ENCODE measurements at regions not wholly inside any gene's neighbourhood (a gene's known extent, or its start where the extent isn't known, plus 50 kb on each side); places are given as distances from the start of the nearest gene placed in this dataset.

DNA sequence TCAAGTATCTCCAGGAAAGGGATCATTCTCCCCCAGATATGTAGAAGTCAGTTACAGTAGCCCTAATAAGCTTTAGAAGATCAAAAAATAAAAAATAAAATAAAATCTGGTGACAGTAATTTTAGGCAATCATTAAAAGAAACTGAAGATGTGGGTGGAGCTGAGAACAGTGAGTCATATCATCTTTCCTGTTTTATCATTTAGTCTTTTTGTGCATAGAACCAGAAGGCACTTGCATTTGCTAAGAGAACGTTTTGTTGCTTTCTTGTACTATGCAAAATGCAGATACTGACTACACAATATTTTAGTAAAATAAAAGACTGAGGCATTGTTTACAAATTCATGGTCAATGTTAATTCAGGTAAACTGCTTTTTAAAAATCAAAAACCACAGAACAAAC is 497.4 kb upstream of the EPHA7 start:
- DNase-seq: no peak
- no peaks in the 10 kb centered on the region for H3K36me3 Mint-ChIP-seq
- peaks cover 19% of the 10 kb centered on the region for H3K9me3 Mint-ChIP-seq
- intact Hi-C loops (cut with micrococcal nuclease): no loop called here
- no peaks in the 10 kb centered on the region for H3K4me1 Mint-ChIP-seq (ENCODE audit: low read depth)
- ChIA-PET CTCF (no interaction called here), POLR2A (no interaction called here)
- H3K27me3 Mint-ChIP-seq: no peaks in the 10 kb centered on the region
- H3K4me3 Mint-ChIP-seq: no peak overlapping the region
- no peak overlapping the region for H3K27ac Mint-ChIP-seq

GRCh38 chr6:93915961-93916360 is 496.6 kb upstream of the EPHA7 start:
- ChIA-PET CTCF (no interaction called here), POLR2A (no interaction called here)
- no peak for DNase-seq
- Mint-ChIP-seq H3K27ac (no peak overlapping the region), H3K9me3 (peaks cover 19% of the 10 kb centered on the region), H3K4me1 (ENCODE audit: low read depth) (no peaks in the 10 kb centered on the region), H3K36me3 (no peaks in the 10 kb centered on the region), H3K4me3 (no peak overlapping the region), H3K27me3 (no peaks in the 10 kb centered on the region)
- intact Hi-C loops (cut with micrococcal nuclease): no loop called here

DNA sequence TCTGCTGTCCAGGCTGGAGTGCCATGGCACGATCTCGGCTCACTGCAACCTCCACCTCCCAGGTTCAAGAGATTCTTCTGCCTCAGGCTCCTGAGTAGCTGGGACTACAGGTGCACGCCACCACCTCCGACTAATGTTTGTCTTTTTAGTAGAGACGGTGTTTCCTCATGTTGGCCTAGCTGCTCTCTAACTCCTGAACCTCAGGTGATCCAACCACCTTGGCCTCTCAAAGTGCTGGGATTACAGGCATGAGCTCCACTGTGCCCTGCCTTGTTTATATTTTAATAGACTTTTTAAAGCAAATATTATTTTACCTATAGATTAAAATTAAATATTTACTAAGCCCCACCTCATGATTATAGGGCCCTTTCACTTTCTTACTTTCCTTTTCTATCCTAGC is 483.2 kb upstream of the EPHA7 start:
- Mint-ChIP-seq H3K4me3 (no peak overlapping the region), H3K36me3 (no peaks in the 10 kb centered on the region), H3K27ac (no peak overlapping the region), H3K9me3 (peaks cover 11% of the 10 kb centered on the region), H3K4me1 (ENCODE audit: low read depth) (no peaks in the 10 kb centered on the region), H3K27me3 (no peaks in the 10 kb centered on the region)
- CTCF ChIA-PET: interaction anchor here (1.0 kb wide), 1 partner anchor 11 kb away, joined by 3 read pairs; no protein-coding TSS in a partner anchor
- POLR2A ChIA-PET: no interaction called here
- DNase-seq: no peak
- intact Hi-C loops (cut with micrococcal nuclease): no loop called here

- H3K27ac Mint-ChIP-seq: no peak overlapping the region
Observed at GRCh38 chr6:93900142-93900541, 480.8 kb upstream of the EPHA7 start.

DNA sequence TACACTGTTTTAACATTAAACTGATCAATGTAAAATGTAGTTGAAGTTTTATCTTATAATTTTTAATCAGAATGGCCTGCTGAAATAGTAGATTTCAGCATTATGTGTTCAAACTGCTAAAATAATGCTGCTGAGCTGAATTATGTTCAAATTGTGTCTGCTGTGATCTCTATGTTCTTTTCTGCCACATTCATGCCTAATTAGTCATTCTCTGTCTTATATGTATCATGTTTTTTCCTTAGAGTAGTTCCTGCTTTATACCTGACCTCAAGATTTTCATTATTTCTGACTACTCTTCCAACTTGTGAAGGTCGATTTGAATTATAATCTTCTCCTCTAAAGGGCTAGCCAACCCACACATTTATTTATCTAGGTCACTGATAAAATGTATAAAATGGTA is 476.7 kb upstream of the EPHA7 start:
- H3K9me3 Mint-ChIP-seq: peaks cover 7% of the 10 kb centered on the region
- no peak overlapping the region for H3K27ac Mint-ChIP-seq
- H3K4me3 Mint-ChIP-seq: no peak overlapping the region
- H3K27me3 Mint-ChIP-seq: no peaks in the 10 kb centered on the region
- intact Hi-C loops (cut with micrococcal nuclease): no loop called here
- no peaks in the 10 kb centered on the region for H3K4me1 Mint-ChIP-seq (ENCODE audit: low read depth)
- no peak for DNase-seq
- H3K36me3 Mint-ChIP-seq: no peaks in the 10 kb centered on the region
- CTCF ChIA-PET: no interaction called here
- POLR2A ChIA-PET: no interaction called here

More at GRCh38 chr6:93900142-93900541, 480.8 kb upstream of the EPHA7 start:
- Mint-ChIP-seq H3K27me3 (no peaks in the 10 kb centered on the region), H3K4me1 (ENCODE audit: low read depth) (no peaks in the 10 kb centered on the region), H3K4me3 (no peak overlapping the region), H3K36me3 (no peaks in the 10 kb centered on the region), H3K9me3 (peaks cover 5% of the 10 kb centered on the region)
- ChIA-PET POLR2A (no interaction called here), CTCF (no interaction called here)
- DNase-seq: no peak
- intact Hi-C loops (cut with micrococcal nuclease): no loop called here

DNA sequence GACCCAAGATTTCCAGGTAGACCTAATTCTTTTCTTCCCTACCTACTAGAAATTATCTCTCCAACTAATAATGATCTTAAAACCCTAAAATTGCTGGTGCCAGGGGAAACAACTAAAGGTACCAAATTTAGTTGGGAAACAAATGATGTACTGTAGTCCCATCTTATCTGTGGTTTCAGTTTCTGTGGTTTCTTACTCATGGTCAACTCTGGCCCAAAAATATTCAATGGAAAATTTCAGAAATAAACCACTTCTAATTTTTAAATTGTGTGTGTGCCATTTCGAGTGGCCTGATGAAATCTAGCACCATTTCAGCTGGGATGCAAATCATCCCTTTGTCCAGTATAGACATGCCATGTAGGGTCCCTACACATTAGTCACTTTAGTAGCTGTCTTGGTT is 475.2 kb upstream of the EPHA7 start:
- H3K4me3 Mint-ChIP-seq: no peak overlapping the region
- ChIA-PET CTCF (no interaction called here), POLR2A (no interaction called here)
- H3K27me3 Mint-ChIP-seq: no peaks in the 10 kb centered on the region
- DNase-seq: no peak
- no peaks in the 10 kb centered on the region for H3K36me3 Mint-ChIP-seq
- no peaks in the 10 kb centered on the region for H3K4me1 Mint-ChIP-seq (ENCODE audit: low read depth)
- H3K27ac Mint-ChIP-seq: no peak overlapping the region
- intact Hi-C loops (cut with micrococcal nuclease): no loop called here
- H3K9me3 Mint-ChIP-seq: peaks cover 7% of the 10 kb centered on the region

DNA sequence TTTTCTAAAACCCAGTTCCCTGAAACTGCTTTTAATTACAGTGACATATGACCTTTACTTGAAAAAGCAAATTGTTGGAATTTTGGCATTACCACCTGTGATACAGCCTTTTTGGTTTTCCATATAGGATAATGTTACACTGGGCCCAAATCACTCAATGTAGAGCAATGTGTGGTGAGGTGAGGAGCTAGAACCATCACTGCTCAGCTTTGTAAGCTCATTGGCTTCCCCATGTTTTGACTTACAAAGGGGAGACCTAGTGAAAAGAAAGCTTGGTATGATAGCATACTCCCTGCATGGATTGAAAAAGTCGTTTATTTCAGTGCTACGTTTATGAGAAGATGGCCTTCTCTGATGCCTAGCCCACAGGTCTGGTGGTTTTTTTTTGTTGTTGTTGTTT is 470.4 kb upstream of the EPHA7 start:
- no peaks in the 10 kb centered on the region for H3K27me3 Mint-ChIP-seq
- no peak overlapping the region for H3K4me3 Mint-ChIP-seq
- ChIA-PET POLR2A (no interaction called here), CTCF (no interaction called here)
- DNase-seq: no peak
- intact Hi-C loops (cut with micrococcal nuclease): no loop called here
- H3K36me3 Mint-ChIP-seq: no peaks in the 10 kb centered on the region
- no peak overlapping the region for H3K27ac Mint-ChIP-seq
- H3K4me1 Mint-ChIP-seq (ENCODE audit: low read depth): no peaks in the 10 kb centered on the region
- H3K9me3 Mint-ChIP-seq: peaks cover 6% of the 10 kb centered on the region

DNA sequence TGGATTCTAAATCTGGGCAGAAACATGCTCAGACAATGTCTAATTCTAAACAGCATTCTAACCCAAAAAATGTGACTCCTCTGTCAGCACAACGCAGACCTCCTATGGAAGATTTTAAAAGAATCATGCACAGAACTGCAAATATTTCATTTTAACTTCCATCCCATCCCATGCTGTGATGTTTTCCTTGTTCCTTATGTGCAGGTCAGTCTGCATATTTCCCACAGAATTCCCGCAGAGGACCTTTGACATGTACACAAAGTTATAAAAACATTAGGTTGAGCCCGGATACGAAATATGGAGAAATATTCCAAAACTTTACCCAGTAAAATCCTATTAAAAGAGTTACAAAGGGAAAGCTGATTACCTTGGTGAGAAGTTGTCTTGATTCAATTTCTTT is 467.1 kb upstream of the EPHA7 start:
- Mint-ChIP-seq H3K4me3 (no peak overlapping the region), H3K9me3 (peaks cover 4% of the 10 kb centered on the region), H3K4me1 (ENCODE audit: low read depth) (no peaks in the 10 kb centered on the region), H3K27ac (no peak overlapping the region), H3K36me3 (no peaks in the 10 kb centered on the region), H3K27me3 (no peaks in the 10 kb centered on the region)
- POLR2A ChIA-PET: no interaction called here
- CTCF ChIA-PET: no interaction called here
- DNase-seq: no peak
- intact Hi-C loops (cut with micrococcal nuclease): no loop called here

DNA sequence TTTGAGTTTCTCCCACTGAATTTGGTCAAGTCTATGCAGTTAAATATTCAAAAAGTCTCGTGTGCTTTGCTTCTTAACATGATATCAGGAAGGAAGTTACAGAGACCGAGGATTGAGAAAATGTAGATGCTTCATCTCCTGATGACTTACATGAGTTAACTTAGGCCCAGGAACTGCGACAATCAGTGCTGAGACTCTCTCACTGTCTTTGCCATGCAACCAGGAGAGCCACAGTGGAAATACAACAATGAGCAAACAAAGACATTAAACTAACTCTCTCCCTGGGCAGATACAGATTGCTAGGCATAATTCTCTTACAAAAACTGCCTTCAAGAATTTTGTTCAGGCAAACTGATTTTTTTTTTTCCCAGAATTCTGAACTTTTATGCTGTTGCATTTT is 440.6 kb upstream of the EPHA7 start:
- Mint-ChIP-seq H3K36me3 (no peaks in the 10 kb centered on the region), H3K9me3 (peaks cover 9% of the 10 kb centered on the region), H3K27ac (no peak overlapping the region), H3K4me3 (no peak overlapping the region), H3K4me1 (ENCODE audit: low read depth) (no peaks in the 10 kb centered on the region), H3K27me3 (no peaks in the 10 kb centered on the region)
- intact Hi-C loops (cut with micrococcal nuclease): no loop called here
- ChIA-PET CTCF (no interaction called here), POLR2A (no interaction called here)
- no peak for DNase-seq

DNA sequence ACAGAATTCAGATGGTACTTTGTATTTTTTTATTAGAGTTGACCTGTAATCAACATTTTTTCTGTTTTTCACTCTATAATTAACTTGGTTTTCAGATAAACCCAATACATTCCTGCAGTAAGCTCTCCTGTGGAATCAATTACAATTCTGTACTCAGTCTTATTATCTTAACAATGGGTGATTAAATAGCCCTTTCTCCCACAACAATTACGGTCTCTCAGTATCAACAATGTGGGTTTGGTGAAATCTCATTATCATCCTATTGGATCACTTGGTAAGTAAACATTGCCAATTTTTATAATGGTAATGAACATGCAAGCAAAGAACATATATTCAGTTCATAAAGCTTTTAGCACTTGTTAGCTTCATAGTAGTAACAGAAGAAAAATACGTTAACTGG is 438.9 kb upstream of the EPHA7 start:
- POLR2A ChIA-PET: no interaction called here
- Mint-ChIP-seq H3K4me3 (no peak overlapping the region), H3K27me3 (no peaks in the 10 kb centered on the region), H3K36me3 (no peaks in the 10 kb centered on the region), H3K9me3 (peaks cover 18% of the 10 kb centered on the region), H3K4me1 (ENCODE audit: low read depth) (no peaks in the 10 kb centered on the region), H3K27ac (no peak overlapping the region)
- DNase-seq: no peak
- CTCF ChIA-PET: no interaction called here
- intact Hi-C loops (cut with micrococcal nuclease): no loop called here

DNA sequence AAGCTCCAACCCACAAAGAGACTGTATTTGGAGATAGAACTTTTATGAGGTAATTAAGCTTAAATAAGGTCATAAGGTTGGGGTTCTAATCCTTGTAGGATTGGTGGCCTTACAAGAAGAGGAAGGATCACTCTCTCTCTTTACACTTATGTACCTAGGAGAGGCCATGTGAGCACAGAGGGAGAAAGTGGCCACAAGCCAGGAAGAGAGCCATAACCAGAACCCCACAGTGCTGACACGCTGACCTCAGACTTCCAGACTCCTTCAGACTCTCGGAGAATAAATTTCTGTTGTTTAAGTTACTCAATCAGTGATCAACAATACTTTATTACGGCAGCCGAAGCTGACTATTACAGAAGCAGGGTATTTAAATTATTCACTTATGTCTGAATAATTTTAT is 430.5 kb upstream of the EPHA7 start:
- Mint-ChIP-seq H3K9me3 (peaks cover 10% of the 10 kb centered on the region), H3K36me3 (no peaks in the 10 kb centered on the region), H3K27me3 (no peaks in the 10 kb centered on the region), H3K27ac (no peak overlapping the region), H3K4me3 (no peak overlapping the region), H3K4me1 (ENCODE audit: low read depth) (no peaks in the 10 kb centered on the region)
- no peak for DNase-seq
- ChIA-PET POLR2A (no interaction called here), CTCF (no interaction called here)
- intact Hi-C loops (cut with micrococcal nuclease): no loop called here

GRCh38 chr6:93848031-93848742 is 428.8 kb upstream of the EPHA7 start:
- intact Hi-C loops (cut with micrococcal nuclease): no loop called here
- DNase-seq: no peak
- CTCF ChIA-PET: interaction anchor here (0.6 kb wide), 1 partner anchor 244 kb away, joined by 3 read pairs; no protein-coding TSS in a partner anchor
- Mint-ChIP-seq H3K36me3 (no peaks in the 10 kb centered on the region), H3K9me3 (no peaks in the 10 kb centered on the region), H3K4me1 (ENCODE audit: low read depth) (no peaks in the 10 kb centered on the region), H3K4me3 (no peak overlapping the region), H3K27me3 (no peaks in the 10 kb centered on the region), H3K27ac (no peak overlapping the region)
- POLR2A ChIA-PET: no interaction called here

GRCh38 chr6:93842178-93842577 is 422.8 kb upstream of the EPHA7 start:
- Mint-ChIP-seq H3K36me3 (no peaks in the 10 kb centered on the region), H3K27me3 (no peaks in the 10 kb centered on the region), H3K9me3 (peaks cover 5% of the 10 kb centered on the region), H3K4me1 (ENCODE audit: low read depth) (no peaks in the 10 kb centered on the region), H3K4me3 (no peak overlapping the region), H3K27ac (no peak overlapping the region)
- ChIA-PET CTCF (no interaction called here), POLR2A (no interaction called here)
- intact Hi-C loops (cut with micrococcal nuclease): no loop called here
- DNase-seq: no peak

All from activated CD4-positive, alpha-beta memory T cell treated with anti-CD3 and anti-CD28 coated beads for 36 hours (primary cell).